HEK293 (cell line): ENCODE measurements at regions not wholly inside any gene's neighbourhood (a gene's known extent, or its start where the extent isn't known, plus 50 kb on each side); places are given as distances from the start of the nearest gene placed in this dataset.

Experiments used
- CTCF ChIP-seq: fragments of 450-650 bp; formaldehyde crosslinking; IDR thresholded peaks from 2 replicates; pipeline ENCODE4 v1.5.1; 2016; ENCODE audit warnings: missing biosample characterization, missing genetic modification characterization
- OVOL3 ChIP-seq: fragments of 450-650 bp; formaldehyde crosslinking; IDR thresholded peaks from 2 replicates; pipeline ENCODE4 v1.5.1; 2016; ENCODE audit warnings: missing biosample characterization, missing genetic modification characterization
- PBX3 ChIP-seq: sonication (generic); formaldehyde crosslinking; IDR thresholded peaks from 2 replicates; pipeline ENCODE4 v1.8.1; 2022; ENCODE audit warnings: mild to moderate bottlenecking, moderate library complexity, missing genetic modification reagents
- ZBTB1 ChIP-seq: fragments of 450-650 bp; formaldehyde crosslinking; IDR thresholded peaks from 2 replicates; pipeline ENCODE4 v1.5.1; 2016; ENCODE audit warnings: missing biosample characterization, missing genetic modification characterization
- ZFP3 ChIP-seq: fragments of 450-650 bp; formaldehyde crosslinking; IDR thresholded peaks from 2 replicates; pipeline ENCODE4 v1.5.1; 2016; ENCODE audit warnings: low read depth, missing biosample characterization, missing genetic modification characterization
- ZFP41 ChIP-seq: fragments of 450-650 bp; formaldehyde crosslinking; IDR thresholded peaks from 2 replicates; pipeline ENCODE4 v1.5.1; 2016; ENCODE audit warnings: missing biosample characterization, missing genetic modification characterization, borderline replicate concordance
- ZNF23 ChIP-seq: fragments of 450-650 bp; formaldehyde crosslinking; IDR thresholded peaks from 2 replicates; pipeline ENCODE4 v1.5.1; 2016; ENCODE audit warnings: missing biosample characterization, missing genetic modification characterization, borderline replicate concordance
- ZNF404 ChIP-seq: fragments of 450-650 bp; formaldehyde crosslinking; IDR thresholded peaks from 2 replicates; pipeline ENCODE4 v1.5.1; 2017; ENCODE audit warnings: missing biosample characterization, missing genetic modification characterization
- ZNF596 ChIP-seq: fragments of 450-650 bp; IDR thresholded peaks from 2 replicates; pipeline ENCODE4 v1.5.0; 2018; ENCODE audit warnings: missing biosample characterization, mild to moderate bottlenecking, missing genetic modification characterization, moderate library complexity
- ZNF621 ChIP-seq: fragments of 450-650 bp; formaldehyde crosslinking; IDR thresholded peaks from 2 replicates; pipeline ENCODE4 v1.5.1; 2017; ENCODE audit warnings: missing biosample characterization, missing genetic modification characterization
- ZNF623 ChIP-seq: fragments of 450-650 bp; formaldehyde crosslinking; IDR thresholded peaks from 2 replicates; pipeline ENCODE4 v1.5.1; 2016; ENCODE audit warnings: missing biosample characterization, missing genetic modification characterization
- ZSCAN30 ChIP-seq: fragments of 450-650 bp; IDR thresholded peaks from 2 replicates; pipeline ENCODE4 v1.5.1; 2018; ENCODE audit warnings: missing biosample characterization, mild to moderate bottlenecking, missing genetic modification characterization, moderate library complexity

- TF ChIP-seq ZBTB1 (tag by site-specific recombination) (no peak), ZNF621 (tag by site-specific recombination) (no peak), PBX3 (CRISPR knock-in tag) (no peak), ZNF404 (tag by site-specific recombination) (no peak), ZNF623 (no peak), ZFP3 (tag by site-specific recombination) (no peak), CTCF (tag by site-specific recombination) (no peak), ZNF596 (tag by site-specific recombination) (no peak), ZNF23 (tag by site-specific recombination) (no peak), OVOL3 (tag by site-specific recombination) (no peak), ZFP41 (tag by site-specific recombination) (no peak), ZSCAN30 (tag by site-specific recombination) (no peak)
Observed at GRCh38 chr6:16898640-16899396, 137.6 kb upstream of the ATXN1 start.
